Vagina (tissue), 2 donors: ENCODE measurements at regions not wholly inside any gene's neighbourhood (a gene's known extent, or its start where the extent isn't known, plus 50 kb on each side); places are given as distances from the start of the nearest gene placed in this dataset.

Source experiments
- POLR2A ChIP-seq, 2 donors: fragments of 450-650 bp; IDR thresholded peaks; one replicate each; pipeline ENCODE4 v1.6.1; 2017; ENCODE audit warnings: antibody characterized with exemption in 2 of 2, mild to moderate bottlenecking in 2 of 2, moderate library complexity in 2 of 2
- TF ChIP-seq, protein P1 (sequence below), 3 experiments: fragments of 450-650 bp in 2 of 3; fragments of 200-600 bp in 1 of 3; sonication (generic) in 1 of 3; IDR thresholded peaks; one replicate each; pipeline ENCODE4 v1.5.1; 2017 to 2019; ENCODE audit warnings: antibody characterized with exemption in 3 of 3, mild to moderate bottlenecking in 2 of 3, moderate library complexity in 2 of 3

- TF ChIP-seq, protein P1, sequence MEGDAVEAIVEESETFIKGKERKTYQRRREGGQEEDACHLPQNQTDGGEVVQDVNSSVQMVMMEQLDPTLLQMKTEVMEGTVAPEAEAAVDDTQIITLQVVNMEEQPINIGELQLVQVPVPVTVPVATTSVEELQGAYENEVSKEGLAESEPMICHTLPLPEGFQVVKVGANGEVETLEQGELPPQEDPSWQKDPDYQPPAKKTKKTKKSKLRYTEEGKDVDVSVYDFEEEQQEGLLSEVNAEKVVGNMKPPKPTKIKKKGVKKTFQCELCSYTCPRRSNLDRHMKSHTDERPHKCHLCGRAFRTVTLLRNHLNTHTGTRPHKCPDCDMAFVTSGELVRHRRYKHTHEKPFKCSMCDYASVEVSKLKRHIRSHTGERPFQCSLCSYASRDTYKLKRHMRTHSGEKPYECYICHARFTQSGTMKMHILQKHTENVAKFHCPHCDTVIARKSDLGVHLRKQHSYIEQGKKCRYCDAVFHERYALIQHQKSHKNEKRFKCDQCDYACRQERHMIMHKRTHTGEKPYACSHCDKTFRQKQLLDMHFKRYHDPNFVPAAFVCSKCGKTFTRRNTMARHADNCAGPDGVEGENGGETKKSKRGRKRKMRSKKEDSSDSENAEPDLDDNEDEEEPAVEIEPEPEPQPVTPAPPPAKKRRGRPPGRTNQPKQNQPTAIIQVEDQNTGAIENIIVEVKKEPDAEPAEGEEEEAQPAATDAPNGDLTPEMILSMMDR (IDR thresholded peaks at IDR 0.05), result no peak
- TF ChIP-seq POLR2A (IDR thresholded peaks at IDR 0.05), result no peak
These were observed 223.5 kb upstream of the ID4 start for GRCh38 chr6:19613678-19614077.
